ENCODE measurements at regions not wholly inside any gene's neighbourhood (a gene's known extent, or its start where the extent isn't known, plus 50 kb on each side); places are given as distances from the start of the nearest gene placed in this dataset.
"Not testable (repeated sequence)": the region's sequence is repeated elsewhere in the genome, so short reads cannot be mapped to it uniquely, and the experiment has no call there.

GRCh38 chr2:43009448-43009847, 217.0 kb downstream of the ZFP36L2 start:
- DNase-seq: no peak

- peak; percentile 37 for DNase-seq
Measured at GRCh38 chr2:43008388-43008787, 216.0 kb upstream of the HAAO start.

- peak; percentile 13 for DNase-seq
Measured at GRCh38 chr2:43007901-43008300, 215.5 kb upstream of the HAAO start.

- DNase-seq: peak; percentile 10
Measured at GRCh38 chr2:43006834-43007543, 214.6 kb upstream of the HAAO start.

GRCh38 chr2:43005975-43006833, 213.8 kb upstream of the HAAO start:
- peak; percentile 9 for DNase-seq

- DNase-seq: peak; percentile 18
Measured at GRCh38 chr2:43005245-43005974, 213.0 kb upstream of the HAAO start.

GRCh38 chr2:43004879-43005244, 212.5 kb upstream of the HAAO start:
- DNase-seq: peak; percentile 15

- not testable (repeated sequence) for DNase-seq
Measured at GRCh38 chr2:43004126-43004865, 211.9 kb upstream of the HAAO start.

GRCh38 chr2:43003702-43004101, 211.3 kb upstream of the HAAO start:
- DNase-seq: peak; percentile 10

GRCh38 chr2:43001787-43002468, 209.5 kb upstream of the HAAO start:
- no peak for DNase-seq

DNA sequence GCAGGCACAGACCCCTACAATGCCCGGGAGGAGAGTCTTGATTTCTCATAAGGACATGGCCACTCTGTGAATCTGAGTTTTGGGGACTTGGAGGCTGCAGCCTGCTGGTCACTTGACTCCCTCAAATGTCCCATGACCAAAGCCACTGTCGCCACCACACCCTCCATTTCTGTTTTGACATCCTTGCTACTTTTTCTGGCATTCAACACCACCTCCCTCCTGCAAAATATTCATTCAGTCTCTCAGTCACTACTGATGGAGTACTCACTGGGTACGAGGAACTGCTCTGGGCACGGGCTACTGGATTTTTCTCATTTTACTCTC, 208.6 kb upstream of the HAAO start:
- no peak for DNase-seq

DNA sequence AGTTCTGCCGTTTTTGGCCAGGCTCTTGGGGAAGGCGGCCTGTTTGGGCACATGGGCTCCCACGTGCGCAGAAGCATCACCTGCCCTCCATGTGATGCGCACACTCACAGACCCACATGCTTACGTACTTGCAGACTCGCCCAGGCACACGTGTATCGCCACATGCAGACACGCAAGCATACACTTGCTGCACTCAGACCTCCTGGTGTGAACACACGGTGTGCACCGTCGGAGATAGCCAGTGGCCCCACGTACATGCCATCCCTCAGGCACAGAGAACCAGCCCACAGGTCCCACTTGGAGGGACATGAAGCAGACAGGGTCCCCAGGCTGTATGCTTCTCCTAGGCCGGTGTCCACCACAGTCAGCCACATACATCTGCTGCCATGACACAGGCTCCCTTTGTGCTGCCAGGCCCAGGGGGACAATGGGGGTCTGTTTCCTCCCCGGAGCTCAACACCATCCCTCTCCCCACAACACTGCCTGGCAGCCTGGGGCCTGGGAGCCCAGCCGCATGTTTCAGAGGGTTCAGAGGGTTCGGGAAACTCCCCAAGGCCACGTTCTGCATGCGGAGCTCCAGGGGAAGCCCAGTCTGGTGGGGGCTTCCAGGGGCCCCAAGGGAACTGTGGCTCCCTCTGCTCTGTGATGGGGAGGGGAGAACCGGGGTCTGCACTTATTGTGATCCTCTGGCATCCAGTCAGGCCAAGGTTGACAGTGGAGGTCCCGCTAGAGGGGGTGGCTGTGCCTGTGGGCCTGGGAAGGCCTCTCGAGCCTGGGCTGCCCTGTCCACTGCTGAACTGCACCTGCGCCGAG, 208.1 kb upstream of the HAAO start:
- DNase-seq: peak; percentile 46

DNA sequence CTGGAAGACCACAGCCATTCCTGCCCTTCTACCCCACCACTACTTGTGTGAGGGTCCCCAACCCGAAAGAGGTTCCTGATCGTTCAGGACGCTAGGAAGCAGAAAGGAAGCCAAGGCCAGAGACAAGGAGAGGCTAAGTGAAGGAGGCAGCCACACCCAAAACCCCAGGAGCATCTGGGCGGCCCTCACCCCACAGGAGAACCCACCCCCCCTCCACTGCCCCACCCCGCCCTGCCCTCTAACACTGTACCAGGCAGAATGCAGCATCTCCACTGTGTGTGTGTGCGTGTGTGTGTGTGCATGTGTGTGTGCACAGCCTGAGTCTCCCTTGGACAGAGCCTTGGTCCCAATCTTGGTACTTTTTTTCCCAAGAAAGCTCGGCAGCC, 207.5 kb upstream of the HAAO start:
- peak; percentile 12 for DNase-seq

DNA sequence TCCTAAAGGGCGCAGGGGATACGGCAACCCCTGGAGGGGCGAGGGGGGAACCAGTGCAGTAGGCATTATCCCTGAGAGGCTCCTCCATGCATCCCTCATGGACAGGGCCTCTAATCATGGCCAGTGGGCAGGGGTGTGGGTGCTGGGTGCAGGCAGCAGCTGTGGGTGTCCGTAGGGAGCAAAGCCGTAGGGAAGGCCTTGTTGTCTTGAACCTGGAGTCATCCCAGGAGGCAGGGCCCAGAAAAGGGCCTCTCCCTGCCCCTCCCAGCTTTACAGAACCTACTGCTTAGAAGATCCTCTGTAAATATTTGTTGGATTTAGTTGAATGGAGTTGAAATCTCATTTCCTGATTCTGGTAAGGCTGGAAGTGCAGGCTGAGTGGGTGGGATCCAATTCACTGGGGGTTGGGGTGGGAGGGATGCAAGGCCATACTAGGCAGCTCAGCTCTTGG, 207.0 kb upstream of the HAAO start:
- DNase-seq: peak; percentile 13

DNA sequence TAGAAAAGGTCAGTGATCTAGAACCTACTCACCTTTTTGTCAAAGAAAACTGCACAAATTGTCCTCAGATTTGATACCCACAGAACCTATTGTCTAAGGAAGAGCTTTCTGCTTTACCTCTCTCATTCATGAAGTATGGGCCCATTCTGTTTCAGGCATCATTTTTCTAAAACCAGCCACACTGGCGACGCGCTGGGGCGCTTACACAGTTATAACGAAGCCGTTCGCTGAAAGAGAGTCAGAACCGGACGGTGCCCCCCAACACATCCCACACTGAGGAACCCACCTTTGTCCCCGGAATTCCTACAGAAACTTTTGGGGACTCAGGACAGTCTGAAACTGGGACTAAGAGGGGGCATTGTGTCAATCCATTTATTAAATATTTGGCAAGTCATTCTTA, 206.3 kb upstream of the HAAO start:
- no peak for DNase-seq

- DNase-seq: no peak
Measured at GRCh38 chr2:42996528-42996927, 204.1 kb upstream of the HAAO start.

DNA sequence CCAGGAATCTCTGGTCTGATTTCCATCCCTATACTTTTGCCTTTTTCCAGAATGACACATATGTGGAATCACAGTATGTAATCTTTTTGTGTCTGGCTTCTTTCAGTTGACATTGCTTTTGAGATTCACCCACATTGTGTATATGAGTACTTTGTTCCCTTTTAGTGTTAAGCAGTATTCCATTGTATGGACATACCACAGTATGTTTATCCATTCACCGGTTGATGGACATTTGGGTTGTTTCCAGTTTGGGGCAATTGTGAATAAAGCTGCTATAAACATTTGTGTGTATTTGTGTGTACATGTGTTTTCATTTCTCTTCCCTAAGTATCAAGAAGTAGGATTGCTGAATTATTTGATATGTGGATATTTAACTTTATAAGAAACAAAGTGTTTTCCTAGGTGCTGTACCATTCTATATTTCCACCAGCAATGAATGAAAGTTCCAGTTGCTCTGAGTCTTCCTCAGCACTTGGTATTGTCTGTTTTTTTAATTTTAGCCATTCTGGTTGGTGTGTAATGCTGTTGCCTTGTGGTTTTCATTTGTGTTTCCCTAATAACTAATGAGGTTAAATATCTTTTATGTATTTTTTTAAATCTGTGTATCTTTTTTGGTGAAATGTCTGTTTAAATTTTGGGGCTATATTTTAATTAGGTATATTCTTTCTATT, 203.5 kb upstream of the HAAO start:
- DNase-seq: no peak

DNA sequence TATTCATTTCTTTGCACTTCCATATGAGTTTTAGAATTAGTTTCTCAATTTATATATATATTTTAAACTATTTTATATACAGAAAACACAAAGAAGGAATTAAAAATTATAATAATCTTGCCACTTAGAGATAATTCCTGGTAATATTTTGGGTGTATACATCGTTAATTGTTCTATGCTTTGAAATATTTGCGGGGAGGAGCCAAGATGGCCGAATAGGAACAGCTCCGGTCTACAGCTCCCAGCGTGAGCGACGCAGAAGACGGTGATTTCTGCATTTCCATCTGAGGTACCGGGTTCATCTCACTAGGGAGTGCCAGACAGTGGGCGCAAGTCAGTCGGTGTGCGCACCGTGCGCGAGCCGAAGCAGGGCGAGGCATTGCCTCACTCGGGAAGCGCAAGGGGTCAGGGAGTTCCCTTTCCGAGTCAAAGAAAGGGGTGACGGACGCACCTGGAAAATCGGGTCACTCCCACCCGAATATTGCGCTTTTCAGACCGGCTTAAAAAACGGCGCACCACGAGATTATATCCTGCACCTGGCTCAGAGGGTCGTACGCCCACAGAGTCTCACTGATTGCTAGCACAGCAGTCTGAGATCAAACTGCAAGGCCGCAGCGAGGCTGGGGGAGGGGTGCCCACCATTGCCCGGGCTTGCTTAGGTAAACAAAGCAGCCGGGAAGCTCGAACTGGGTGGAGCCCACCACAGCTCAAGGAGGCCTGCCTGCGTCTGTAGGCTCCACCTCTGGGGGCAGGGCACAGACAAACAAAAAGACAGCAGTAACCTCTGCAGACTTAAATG, 197.1 kb upstream of the HAAO start:
- not testable (repeated sequence) for DNase-seq

DNA sequence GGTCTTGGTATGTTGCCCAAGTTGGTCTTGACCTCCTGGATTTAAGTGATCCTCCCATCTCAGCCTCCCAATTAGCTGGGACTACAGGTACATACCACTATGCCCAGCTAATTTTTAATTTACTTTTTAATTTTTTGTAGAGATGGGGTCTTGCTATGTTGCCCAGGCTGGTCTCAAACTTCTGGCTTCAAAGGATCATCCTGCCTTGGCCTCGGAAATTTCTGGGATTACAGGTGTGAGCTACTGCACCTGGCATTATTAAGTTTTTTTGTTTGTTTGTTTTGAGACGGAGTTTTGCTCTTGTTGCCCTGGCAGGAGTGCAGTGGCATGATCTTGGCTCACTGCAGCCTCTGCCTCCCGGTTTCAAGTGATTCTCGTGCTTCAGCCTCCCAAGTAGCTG, 195.7 kb upstream of the HAAO start:
- not testable (repeated sequence) for DNase-seq

Measured in femur (tissue), 1 donor.